Mucosa of stomach (tissue), 1 donor: ENCODE measurements at regions not wholly inside any gene's neighbourhood (a gene's known extent, or its start where the extent isn't known, plus 50 kb on each side); places are given as distances from the start of the nearest gene placed in this dataset.

ENCODE experiments used
- H3K27me3 ChIP-seq: one replicate; pipeline ENCODE4 v1.7.0; 2013; ENCODE audit warnings: mild to moderate bottlenecking, low read length; ENCODE audit not compliant: control insufficient read depth, insufficient read depth
- H3K36me3 ChIP-seq: one replicate; pipeline ENCODE4 v1.7.0; 2013; ENCODE audit warnings: low read length; ENCODE audit not compliant: control insufficient read depth, insufficient read depth
- H3K4me1 ChIP-seq: one replicate; pipeline ENCODE4 v1.7.0; 2013; ENCODE audit warnings: mild to moderate bottlenecking, low read length; ENCODE audit not compliant: control insufficient read depth, insufficient read depth
- H3K4me3 ChIP-seq: one replicate; pipeline ENCODE4 v1.7.0; 2013; ENCODE audit warnings: low read length
- H3K9ac ChIP-seq: one replicate; pipeline ENCODE4 v1.7.0; 2013; ENCODE audit warnings: mild to moderate bottlenecking, low read length, moderate library complexity
- H3K9me3 ChIP-seq: one replicate; pipeline ENCODE4 v1.7.0; 2013; ENCODE audit warnings: mild to moderate bottlenecking, low read length, moderate library complexity; ENCODE audit not compliant: control insufficient read depth
- donor health status: Pancreatic carcinoma.

- no peak overlapping the region for H3K9ac ChIP-seq
- H3K4me3 ChIP-seq: no peak overlapping the region
- H3K4me1 ChIP-seq: no peaks in the 10 kb centered on the region
- H3K9me3 ChIP-seq: no peaks in the 10 kb centered on the region
- H3K27me3 ChIP-seq: no peaks in the 10 kb centered on the region
- H3K36me3 ChIP-seq: no peaks in the 10 kb centered on the region
Measured at GRCh38 chr5:67437905-67438845, 241.6 kb upstream of the CD180 start.

GRCh38 chr5:67435032-67435431 is 238.4 kb upstream of the CD180 start:
- no peak overlapping the region for H3K9ac ChIP-seq
- H3K27me3 ChIP-seq: no peaks in the 10 kb centered on the region
- no peaks in the 10 kb centered on the region for H3K9me3 ChIP-seq
- no peaks in the 10 kb centered on the region for H3K36me3 ChIP-seq
- no peak overlapping the region for H3K4me3 ChIP-seq
- no peaks in the 10 kb centered on the region for H3K4me1 ChIP-seq

DNA sequence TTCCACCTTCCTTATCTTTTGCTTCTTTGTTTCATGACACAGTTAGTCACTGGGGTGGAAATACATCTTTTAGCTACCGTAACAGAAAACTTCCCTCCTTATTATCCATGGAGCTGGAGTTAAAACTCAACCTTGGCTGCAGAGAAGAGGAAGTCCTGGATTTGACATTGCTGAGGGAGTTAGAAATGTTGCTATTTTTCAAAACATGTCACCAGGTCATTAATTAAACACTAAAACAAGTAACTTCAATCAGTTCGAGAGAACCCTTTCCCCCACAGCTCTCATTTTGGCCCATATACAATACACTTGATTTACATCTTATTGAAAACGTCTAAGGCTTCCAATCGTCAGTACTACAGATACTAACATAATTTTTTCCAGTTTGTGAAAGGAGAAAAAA is 237.9 kb upstream of the CD180 start:
- Histone ChIP-seq H3K4me3 (no peak overlapping the region), H3K27me3 (no peaks in the 10 kb centered on the region), H3K9me3 (no peaks in the 10 kb centered on the region), H3K36me3 (no peaks in the 10 kb centered on the region), H3K4me1 (no peaks in the 10 kb centered on the region), H3K9ac (no peak overlapping the region)

DNA sequence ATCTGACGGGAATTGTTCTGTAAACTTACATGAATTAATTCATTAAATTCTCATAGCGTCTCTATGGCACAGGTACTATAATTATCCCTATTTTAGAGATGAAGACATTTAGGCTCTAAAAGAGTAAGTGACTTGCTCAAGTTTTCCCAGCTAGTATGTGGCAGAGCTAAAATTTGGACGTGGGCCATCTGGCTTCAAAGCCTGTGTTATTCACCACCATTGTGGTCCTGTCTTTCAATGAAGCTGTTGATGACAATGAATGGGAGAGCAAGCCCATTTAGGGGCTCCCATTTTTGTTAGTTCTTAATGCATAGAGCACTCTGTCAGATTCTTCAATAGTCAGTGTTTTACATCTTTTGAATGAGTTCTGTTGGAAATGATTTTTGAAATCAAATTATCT is 236.0 kb upstream of the CD180 start:
- H3K4me3 ChIP-seq: no peak overlapping the region
- H3K4me1 ChIP-seq: no peaks in the 10 kb centered on the region
- H3K9me3 ChIP-seq: no peaks in the 10 kb centered on the region
- H3K36me3 ChIP-seq: no peaks in the 10 kb centered on the region
- no peak overlapping the region for H3K9ac ChIP-seq
- no peaks in the 10 kb centered on the region for H3K27me3 ChIP-seq

DNA sequence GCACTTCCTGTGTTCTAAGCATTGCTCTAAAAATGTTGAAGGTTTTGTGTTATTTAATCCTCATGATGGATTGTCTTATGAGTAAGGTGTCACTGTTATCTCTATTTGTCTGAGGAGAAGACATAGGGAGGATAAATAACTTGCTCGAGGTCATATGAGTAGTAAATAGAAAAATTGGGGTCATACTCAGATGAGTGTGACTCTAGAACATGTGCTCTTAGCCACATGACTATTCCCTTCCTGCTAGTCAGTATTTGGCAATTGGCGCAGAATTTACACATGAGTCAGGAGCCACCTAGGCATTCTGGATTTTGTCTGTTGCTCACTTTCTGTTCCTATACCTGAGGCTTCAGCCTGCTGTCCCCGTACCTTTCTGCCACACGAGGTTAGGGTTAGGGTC is 234.6 kb upstream of the CD180 start:
- Histone ChIP-seq H3K9ac (no peak overlapping the region), H3K4me3 (no peak overlapping the region), H3K27me3 (no peaks in the 10 kb centered on the region), H3K4me1 (no peaks in the 10 kb centered on the region), H3K36me3 (no peaks in the 10 kb centered on the region), H3K9me3 (no peaks in the 10 kb centered on the region)

GRCh38 chr5:67427850-67428298 is 231.3 kb upstream of the CD180 start:
- H3K4me3 ChIP-seq: no peak overlapping the region

DNA sequence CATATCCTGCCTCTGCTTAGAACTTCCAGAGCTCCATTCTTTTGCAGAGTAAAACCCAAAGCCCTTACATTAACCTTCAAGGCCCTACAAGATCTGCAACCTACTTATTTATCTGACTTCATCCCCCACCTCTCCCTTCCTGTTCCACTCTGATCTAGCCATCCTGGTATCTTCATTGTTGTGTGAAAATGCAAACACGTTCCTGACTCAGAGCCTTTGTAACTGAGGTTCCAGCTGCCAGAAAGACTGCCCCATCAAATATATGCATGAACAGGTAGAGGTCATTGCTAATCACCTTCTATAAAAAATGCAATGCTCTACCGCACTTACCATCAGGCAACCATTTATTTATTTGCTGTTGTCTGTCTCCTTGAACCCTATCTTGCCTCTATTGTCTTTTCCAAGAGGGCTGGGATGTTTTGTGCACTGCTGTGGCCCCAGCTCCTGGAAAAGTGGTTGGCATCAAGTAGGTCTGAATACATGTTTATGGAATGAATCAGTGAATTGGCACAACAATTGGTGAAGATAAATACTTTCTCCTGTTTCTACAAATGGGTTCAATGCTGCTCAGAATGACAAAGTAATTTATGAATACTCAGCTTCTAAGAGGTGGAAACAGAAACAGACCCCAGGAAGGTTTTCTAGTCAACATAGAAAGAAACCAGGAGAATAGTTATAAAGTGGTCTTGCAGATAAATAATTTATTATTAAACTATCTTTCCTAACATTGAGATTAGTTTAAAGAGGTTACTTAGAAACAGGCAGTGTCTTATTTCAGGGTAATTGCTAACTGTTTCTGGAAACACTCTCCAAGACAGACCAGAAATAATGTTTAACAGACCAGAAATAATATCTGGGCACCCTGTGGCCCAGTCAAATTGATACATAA is 230.6 kb upstream of the CD180 start:
- H3K9ac ChIP-seq: no peak overlapping the region
- no peaks in the 10 kb centered on the region for H3K9me3 ChIP-seq
- H3K4me1 ChIP-seq: no peaks in the 10 kb centered on the region
- no peak overlapping the region for H3K4me3 ChIP-seq
- H3K36me3 ChIP-seq: no peaks in the 10 kb centered on the region
- no peaks in the 10 kb centered on the region for H3K27me3 ChIP-seq

More at GRCh38 chr5:67427850-67428298, 231.3 kb upstream of the CD180 start:
- H3K27me3 ChIP-seq: no peaks in the 10 kb centered on the region
- no peaks in the 10 kb centered on the region for H3K36me3 ChIP-seq
- no peaks in the 10 kb centered on the region for H3K9me3 ChIP-seq
- H3K9ac ChIP-seq: no peak overlapping the region
- no peaks in the 10 kb centered on the region for H3K4me1 ChIP-seq

DNA sequence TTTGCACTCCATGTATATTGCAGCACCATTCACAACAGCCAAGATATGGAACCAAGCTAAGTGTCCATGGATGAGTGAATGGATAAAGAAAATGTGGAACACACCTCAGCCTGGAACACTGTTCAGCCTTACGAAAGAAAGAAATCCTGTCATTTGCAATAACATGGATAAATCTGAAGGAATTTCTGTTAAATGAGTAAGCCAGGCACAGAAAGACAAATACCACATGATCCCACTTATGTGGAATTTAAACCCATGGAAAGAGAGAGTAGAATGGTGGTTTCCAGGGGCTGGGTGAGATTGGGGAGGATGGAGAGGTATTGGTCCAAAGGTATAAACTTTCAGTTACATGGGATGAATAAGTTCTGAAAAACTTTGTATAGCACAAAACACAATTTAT is 228.9 kb upstream of the CD180 start:
- Histone ChIP-seq H3K36me3 (no peaks in the 10 kb centered on the region), H3K4me3 (no peak overlapping the region), H3K4me1 (no peaks in the 10 kb centered on the region), H3K9me3 (no peaks in the 10 kb centered on the region), H3K27me3 (no peaks in the 10 kb centered on the region), H3K9ac (no peak overlapping the region)

DNA sequence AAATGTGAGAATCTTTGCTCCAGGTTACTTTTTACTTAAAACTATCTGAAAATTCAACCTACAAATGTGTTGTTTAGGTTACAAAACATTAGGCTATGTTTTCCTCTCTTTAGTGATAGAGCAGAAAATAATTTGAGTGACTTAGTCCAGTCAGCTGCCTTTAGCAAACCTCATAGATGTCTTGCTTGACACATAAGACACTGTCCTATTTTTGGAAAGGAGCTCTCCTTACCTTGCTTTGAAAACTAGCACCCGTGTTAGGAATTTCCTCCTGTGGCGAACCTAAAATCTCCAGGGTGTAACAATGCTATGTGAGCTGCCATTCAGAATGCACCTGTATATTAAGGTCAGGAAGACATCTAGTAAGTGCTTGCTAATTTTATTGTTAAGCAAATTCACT is 221.2 kb upstream of the CD180 start:
- Histone ChIP-seq H3K9me3 (no peaks in the 10 kb centered on the region), H3K9ac (no peak overlapping the region), H3K36me3 (no peaks in the 10 kb centered on the region), H3K4me1 (no peaks in the 10 kb centered on the region), H3K4me3 (no peak overlapping the region), H3K27me3 (no peaks in the 10 kb centered on the region)

GRCh38 chr5:67416986-67417385 is 220.4 kb upstream of the CD180 start:
- H3K9ac ChIP-seq: no peak overlapping the region
- H3K27me3 ChIP-seq: no peaks in the 10 kb centered on the region
- H3K4me3 ChIP-seq: no peak overlapping the region
- no peaks in the 10 kb centered on the region for H3K9me3 ChIP-seq
- H3K4me1 ChIP-seq: no peaks in the 10 kb centered on the region
- H3K36me3 ChIP-seq: no peaks in the 10 kb centered on the region

DNA sequence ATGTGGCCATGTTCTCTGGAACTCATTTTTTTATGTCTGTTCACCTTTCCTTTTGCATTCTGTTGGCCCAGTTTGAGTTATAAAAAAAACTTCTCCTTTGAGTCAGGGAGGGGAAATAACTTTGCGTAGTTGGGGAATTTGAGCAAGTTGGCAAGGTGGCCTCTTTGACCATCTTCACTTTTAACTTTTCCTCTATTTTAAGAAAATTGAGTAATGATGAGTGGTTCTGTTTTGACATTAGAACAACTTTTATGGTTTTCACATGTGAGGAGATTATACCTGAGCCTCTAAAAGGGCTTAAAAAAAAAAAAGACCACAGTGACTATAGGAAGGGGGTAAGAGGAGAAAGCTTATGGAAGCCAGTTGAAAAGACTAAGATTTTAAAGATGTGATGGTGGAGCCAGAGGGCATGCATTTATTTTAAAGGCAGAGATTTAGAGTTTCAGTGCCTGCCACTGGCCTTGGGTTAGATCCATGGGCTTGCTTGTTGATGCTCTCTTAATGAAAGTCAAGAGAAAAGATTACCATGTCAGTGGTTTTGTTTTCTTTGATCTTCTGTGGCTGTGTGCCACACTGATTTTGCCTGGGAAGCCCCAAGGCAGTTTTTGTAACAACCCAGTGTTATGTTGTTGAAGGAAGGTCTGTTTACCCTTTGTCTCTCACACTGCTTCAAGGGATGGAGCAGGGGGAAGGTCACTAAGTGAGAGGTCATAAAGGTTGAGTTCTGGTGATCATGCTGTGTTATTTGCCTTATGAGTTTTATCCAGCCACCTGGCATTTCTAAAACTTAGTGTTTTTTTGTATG is 219.7 kb upstream of the CD180 start:
- Histone ChIP-seq H3K27me3 (no peaks in the 10 kb centered on the region), H3K36me3 (no peaks in the 10 kb centered on the region), H3K9ac (no peak overlapping the region), H3K4me3 (no peak overlapping the region), H3K4me1 (no peaks in the 10 kb centered on the region), H3K9me3 (no peaks in the 10 kb centered on the region)
